ENCODE measurements at regions not wholly inside any gene's neighbourhood (a gene's known extent, or its start where the extent isn't known, plus 50 kb on each side); places are given as distances from the start of the nearest gene placed in this dataset.

DNA sequence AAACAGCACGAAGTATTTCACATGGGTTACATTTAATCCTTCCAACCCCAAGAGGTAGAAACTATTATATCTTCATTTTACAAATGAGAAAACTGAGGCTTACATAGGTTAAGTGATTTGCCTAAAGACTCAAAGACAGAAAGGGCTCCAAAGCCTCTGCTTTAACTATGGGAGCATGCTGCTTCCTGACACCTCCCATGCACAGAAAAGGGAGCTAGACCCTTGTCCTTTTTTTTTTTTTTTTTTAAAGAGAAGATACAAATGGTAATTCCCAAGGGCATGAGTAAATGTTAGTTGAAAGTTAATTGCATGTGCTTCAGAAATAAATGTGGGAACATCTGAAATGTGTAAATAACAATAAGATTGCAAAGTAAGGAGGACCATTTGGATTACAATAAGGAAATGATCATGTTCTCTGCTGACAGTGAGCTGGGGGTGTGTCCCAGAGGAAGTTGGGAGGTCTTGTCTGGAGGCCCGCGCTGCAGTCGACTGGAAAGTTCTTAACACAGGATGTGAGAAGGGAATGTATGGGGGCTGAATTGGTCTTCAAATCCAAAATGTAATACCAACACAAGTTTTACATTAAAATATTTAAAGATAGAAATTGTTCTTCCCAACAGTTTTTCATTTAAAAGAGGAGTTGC lies 500.3 kb downstream of the KLF12 start:
- TF ChIP-seq POLR2A (IDR thresholded peaks at IDR 0.05; ENCODE audit: low read length) (no peak), GATA1 (IDR thresholded peaks at IDR 0.05; ENCODE audit: low read depth, low read length) (no peak)
